Colon (tissue), 2 donors: ENCODE measurements at regions not wholly inside any gene's neighbourhood (a gene's known extent, or its start where the extent isn't known, plus 50 kb on each side); places are given as distances from the start of the nearest gene placed in this dataset.

Experiments used
- FAIRE-seq: peaks from 2 replicates; lab custom pipeline; 2012; peaks lifted over from hg19 to GRCh38; lab: Jason Lieb, UNC
- donor health status: control.
- donor health status: control.

DNA sequence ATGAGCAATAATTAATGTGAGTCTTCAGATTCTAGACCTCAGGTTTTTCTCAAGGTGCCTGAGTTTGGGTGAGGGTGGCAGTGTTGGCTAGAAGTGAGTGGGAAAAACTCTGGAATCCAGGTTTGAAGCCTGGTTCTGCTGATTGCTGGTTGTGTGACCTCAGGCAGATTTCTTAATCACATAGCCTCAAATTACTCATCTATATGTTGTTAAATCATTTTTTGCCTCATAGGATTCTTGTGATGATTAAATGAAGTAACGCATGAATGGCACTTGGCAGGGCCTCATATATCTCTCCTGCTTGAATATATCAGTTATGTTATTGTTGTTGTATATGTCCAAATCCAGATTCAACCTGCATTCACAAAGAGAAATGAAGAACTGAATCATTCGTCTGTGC is 60.5 kb downstream of the NR2F2 start:
- FAIRE-seq: no peak

DNA sequence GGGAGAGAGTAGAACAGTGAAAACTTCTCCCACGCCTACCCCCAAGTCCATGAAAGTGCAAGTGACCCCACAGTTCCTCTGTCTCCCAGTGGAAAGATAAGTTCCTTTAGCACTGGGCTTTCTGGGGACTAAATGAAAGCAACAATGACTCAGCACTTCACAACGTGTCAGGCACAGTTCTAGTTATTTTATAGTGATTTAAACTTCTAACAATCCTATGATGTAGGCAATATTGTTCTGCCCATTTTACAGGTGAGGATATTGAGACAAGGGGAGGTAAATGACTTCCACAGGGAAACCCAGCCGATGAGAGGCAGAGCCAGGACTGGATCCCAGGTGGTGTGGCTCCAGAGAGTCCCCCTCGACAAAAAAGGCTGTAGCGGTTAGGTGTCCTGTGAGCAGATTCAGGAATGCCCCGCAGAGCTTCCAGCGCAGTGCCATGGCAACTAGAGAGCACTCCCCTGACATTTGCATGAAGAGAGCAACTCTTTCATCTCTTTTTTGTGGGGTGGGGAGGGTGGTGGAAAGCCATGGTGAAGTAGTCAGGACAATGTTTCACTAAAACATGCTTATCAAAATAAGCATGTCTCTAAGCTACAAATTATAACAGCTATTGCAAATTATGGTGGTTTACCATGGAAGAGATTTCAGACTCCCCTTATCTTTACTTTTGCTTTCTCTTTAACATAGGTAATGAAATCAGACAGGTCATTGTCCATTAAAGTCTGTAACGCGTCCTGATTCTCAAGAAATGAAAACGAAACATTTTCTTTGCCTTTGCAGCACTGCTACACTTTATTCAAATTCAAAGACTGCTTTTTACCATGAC is 62.1 kb downstream of the NR2F2 start:
- FAIRE-seq: no peak

DNA sequence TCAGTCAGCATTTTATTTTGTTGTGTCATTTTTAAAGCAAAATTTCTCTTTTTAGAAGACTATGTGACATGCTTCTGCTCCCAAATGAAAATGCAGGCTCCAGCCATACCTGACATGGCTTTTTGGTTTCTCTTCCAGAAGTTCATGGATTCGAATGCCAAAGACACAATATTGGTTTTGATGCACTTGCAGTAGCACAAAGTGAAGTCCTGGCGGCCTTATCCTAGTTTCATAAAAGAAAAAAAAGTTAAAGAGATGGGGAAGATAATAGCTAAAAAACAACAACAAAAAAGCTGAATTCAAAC is 62.7 kb downstream of the NR2F2 start:
- FAIRE-seq: no peak

DNA sequence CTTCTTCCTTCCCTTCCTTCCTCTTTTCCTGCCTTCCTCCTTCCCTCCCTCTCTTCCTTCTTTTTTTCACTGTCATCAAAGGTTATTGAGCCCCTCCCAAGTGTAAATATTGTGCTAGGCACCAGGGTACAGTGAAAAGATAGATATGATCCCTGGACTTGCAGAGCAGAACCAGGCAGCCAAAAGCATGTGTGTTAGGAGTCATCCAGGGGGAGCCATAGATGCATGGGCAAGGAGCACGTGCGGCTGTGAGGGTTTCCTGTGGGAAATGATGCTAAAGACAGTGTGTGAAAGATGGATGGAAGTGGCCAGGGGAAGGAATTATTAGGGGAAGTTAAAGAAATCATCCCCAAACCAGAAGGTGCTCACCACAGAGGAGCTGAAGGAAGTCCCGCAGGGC is 65.2 kb downstream of the NR2F2 start:
- no peak for FAIRE-seq

DNA sequence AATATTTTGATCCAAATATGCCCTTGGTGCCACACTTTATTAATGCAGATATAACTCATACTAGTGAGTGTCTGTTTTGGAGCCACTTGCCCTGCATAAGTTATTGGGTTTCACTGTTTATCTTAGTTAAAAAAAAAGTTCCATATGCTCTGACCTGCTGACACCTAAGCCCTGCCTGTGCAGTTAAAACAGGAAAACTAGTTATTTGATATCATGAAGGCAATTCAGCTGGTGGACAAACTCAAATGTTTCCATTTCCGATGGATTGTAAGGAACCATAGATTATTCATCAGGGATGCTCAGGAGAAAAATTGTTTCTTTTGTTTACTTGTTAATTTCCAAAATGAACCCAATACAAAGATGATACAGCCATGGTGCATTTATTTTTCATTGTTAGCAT is 68.3 kb downstream of the NR2F2 start:
- FAIRE-seq: no peak

DNA sequence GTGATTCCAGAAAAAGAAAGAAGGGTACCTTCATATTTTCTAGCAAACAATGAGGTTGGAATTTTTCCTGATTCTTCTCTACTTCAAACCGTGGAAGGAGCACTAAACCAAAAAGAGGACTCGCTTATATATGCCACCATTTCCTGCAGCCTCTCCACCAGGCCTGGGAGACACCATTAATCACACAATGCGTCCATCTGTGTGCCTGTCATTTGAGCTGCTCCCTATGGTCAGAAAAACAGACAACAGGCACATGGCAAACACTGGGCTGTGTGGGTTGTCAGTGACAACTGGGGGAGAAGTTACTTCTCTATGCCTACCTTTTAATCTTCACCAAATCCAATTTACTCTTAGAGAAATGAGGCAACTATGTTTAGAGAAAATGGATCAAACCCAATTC is 71.9 kb downstream of the NR2F2 start:
- no peak for FAIRE-seq

DNA sequence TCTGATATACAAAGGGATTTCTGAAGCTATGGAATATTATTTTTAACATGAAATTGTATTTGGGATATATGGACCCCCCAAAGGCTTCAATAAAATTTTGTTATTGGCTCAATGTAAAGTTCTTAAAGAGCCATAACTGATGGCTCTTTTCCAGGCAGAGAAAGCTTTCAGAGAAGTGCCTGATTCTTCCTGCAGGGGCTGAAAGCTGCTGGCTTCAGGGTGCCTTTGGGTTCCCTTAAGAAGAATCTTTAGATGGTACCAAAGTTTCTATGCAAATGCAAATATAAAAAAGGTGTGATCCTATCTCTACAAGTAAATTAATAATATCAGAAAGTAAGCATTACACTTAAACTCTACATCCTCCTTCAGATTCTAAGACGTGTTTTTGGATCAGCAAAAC is 72.6 kb downstream of the NR2F2 start:
- FAIRE-seq: no peak

DNA sequence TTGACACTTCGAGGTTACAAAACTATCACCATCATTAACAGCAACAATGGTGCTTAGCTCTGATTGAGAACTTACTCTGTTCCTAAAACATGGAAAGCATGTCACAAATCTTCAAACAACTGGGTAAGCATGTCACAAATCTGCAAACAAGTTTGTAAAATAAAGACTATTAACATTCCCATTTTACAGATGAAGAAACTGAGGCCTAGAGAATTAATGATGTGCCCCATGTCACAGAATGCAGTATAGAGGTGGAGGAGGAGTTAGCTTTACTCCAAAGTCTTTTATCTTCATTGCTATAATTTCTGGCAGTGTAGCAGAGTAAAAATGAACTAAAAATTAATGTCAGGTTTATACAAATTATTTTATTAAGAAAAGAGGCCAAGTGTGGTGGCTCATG is 73.4 kb downstream of the NR2F2 start:
- no peak for FAIRE-seq

DNA sequence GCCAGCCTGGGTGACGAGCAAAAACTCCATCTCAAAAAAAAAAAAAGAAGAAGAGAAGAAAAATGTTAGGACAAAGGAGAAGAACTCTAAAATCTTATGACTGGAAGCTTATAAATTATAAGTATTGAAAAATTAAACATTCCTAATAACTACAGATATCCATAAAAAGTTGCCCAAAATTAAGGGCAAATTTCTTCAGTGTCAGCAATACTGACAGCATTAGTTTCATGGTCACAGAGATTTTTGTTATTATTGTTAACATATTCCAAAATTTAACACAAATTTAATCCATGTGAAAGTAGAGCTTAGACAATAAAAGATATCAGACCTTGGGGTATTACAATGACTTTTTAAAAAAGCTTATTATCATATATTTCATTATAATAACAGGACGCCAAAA is 74.1 kb downstream of the NR2F2 start:
- FAIRE-seq: no peak

DNA sequence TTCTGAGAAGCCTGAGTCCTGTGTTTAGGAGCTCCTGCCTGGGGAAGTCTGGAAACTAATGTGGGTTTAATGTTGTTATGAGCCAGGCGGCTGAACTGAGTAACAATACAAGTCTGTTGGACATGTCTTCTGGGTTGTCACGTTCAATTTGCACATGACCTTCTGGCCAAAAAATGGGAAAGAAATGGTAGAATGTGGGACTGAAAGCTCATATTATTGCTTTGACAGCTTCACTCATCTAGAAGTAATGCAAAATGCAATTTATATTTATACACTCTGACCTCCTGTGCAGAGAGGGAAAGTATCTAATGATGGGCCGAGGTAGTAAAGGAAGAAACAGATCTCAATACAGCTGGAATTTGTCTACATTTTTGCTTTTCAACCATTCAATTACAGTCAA is 75.8 kb downstream of the NR2F2 start:
- no peak for FAIRE-seq

DNA sequence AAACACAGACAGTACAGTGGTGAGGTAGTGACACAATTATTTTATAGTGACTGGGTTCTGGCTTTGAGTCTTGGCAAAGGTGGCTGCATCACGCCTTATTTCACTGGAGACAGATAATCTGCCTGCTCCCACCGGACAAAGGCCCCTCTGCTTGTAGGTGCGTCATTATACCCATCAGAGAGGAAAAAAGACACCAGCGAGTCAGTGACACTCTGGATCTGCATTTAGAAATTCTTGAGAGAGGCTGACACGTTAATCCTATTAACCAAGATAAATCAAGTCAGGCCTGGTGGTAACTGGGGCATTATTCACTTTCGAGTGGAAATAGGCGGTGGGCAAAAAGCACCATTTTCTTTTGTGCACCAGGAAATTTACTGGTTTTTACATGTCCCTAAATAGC is 76.2 kb downstream of the NR2F2 start:
- FAIRE-seq: no peak

DNA sequence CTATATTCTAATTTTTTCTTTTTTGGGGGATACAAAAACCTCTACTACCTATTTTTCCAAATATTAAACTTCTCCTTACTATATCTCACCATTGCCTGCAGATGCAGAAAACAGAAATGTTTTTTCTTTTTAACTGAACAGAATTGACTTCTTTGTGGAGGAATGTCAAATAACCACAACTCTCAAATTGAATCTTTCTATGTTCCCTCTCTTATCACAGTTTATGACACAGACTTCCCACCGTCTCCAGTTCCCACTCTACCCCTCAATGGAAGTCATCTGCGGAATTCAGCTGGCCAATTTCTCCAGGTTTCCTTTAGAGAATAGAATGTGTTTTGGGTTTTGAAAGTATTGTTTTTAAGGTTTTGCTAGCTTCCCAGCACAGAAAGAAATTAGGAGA is 77.0 kb downstream of the NR2F2 start:
- FAIRE-seq: no peak

DNA sequence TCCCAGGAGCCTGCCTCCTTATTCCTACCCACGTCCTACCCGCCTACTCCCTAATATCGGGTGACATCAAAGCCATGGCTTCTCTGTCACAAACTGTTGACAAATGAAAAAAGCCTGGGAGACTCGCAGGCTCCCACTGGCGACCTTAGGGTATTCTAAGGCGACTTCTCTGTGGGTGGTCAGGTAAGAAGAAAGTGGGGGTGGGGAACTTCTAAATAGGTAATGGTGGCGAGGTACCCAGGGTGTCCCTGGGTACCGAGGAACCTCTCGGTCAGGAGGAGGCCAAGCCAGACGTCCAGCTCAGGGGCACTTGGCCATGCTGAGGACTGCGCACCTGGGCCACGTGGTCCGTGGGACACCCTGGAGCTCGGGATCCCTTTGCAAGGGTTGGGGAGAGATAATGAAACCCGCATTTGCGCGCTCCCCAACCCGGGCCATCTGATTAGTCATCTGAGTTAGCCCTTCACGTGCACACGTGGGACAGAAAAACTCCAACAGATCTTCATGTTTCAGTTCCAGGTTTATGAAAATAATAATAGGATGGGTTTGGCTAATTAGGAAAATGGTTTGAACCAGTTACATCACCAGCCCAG is 78.2 kb downstream of the NR2F2 start:
- no peak for FAIRE-seq

DNA sequence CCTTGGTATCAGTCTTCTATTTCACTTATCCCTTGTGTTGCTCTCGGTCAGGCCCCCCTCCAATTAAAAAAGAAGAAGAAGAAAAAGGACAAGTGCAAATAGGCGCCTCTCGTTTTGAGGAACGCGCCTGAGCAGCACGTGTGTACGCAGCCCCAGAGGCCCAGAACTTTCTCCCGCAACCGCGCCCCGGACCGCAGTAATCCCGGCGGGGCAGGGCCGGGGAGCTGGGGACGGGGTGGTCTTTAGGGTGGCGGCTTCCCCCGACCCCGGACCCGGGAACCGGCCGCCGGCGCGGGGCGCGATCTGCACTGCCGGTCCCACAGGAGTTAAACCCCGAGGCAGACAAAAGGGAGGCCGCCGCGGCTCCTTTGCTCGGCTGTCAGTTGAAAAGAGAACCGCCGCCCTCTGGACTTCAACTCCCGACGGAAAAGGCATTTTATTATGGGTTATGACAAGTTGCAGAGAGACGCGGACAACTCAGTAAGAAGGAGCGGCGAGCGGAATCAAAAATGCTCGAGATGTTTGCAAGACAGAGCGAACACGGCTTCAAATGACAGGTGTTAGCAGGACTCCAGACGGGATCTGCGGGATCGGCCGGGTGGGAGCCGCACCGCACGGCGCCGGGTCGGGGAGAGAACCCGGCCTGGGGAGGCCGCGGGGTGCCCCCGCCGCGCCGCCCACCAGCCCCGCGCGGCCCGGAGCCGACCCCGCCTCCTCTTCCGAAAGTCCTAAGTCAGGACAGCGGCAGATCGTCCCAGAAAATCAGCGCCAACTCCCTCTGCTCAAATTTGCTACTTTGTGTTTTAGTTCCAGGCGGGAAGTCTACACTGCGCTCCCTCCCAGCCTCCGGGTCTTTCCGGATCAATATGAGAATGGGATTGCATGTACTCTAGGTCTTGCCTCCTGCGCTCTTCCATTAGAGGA is 79.0 kb downstream of the NR2F2 start:
- no peak for FAIRE-seq

DNA sequence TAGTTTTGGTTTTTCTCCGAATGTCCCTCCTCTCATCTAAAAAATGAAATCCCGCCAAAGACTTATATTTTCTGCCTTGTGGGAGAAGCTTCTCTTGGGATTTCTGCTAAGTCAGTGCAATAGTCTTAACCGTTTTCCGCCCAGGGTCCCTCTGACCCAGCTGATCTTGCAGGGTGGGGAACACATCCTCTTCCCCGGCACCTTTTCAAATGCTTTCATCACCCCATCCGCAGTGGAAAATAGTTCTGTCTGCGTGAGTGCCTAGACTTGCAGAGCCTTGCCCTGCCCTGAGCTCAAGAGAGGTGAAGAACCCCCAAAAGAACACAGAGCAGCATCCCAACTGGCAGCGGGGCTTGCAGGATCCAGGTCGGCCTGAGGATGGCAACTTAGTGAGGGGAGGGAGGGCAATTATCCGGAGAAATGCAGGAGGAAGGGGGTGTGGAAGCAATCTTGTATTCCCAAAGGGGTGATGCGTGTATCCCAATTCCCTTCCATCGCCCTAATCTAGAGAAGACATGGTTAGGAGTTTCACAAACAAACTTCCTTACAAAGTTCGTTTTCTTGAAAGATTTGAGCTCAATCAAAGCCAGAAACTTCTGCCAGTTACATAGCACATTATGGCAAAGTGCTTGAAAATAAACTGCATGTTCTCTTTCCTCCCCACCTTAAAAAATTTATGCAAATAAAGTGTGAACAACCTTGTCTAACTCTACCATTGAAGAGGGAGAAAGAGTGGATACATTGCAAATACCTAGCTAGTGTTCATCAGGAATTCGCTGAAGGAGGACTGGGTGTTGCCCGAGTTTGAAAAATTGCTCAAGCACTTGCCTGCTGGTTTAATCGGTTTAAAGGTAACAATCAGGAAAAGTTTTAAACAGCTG is 79.9 kb downstream of the NR2F2 start:
- no peak for FAIRE-seq

DNA sequence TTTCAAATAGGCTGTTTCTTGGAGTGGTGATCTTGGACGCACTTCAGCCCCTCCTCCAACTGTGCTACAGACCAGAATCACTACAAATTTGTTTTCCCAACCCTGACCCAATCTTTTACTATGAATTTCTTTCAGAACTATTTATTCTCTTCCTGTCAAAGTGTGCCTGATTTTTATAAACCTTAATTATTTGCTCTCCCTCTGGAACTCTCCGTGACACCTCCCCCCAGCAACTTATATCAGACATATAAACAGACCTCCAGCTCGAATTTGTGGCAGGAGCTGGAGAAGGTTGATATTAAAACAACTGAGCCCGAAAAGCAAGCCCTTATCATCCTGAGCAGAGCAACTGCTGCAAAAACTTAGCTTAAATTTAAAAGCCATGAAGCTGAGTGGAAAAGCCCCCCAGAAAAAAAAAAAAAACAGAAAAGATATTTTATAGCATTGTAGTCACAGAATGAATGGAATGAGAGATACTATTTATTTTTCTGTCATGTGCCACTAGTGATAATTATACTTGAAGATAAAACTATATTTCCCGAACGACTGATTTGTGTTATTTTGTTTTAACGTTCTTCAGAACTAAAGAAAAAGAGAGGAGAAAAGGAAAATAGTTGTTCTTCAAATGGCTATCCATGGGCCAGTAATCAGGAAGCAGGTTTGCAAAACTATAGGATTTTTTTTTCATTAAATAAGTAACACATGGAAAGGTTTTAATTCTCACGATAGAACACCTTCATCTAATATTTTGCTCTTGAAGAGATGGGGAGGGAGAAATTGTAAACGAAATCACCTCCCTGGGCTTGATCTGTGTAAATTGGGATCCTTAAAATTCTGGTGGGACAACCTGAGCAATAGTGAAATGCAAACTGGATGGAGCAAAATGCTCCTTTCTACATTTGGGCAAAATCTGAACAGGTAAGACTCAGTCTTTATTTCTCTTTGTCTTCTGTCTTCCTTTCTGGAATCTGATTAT is 80.8 kb downstream of the NR2F2 start:
- no peak for FAIRE-seq

DNA sequence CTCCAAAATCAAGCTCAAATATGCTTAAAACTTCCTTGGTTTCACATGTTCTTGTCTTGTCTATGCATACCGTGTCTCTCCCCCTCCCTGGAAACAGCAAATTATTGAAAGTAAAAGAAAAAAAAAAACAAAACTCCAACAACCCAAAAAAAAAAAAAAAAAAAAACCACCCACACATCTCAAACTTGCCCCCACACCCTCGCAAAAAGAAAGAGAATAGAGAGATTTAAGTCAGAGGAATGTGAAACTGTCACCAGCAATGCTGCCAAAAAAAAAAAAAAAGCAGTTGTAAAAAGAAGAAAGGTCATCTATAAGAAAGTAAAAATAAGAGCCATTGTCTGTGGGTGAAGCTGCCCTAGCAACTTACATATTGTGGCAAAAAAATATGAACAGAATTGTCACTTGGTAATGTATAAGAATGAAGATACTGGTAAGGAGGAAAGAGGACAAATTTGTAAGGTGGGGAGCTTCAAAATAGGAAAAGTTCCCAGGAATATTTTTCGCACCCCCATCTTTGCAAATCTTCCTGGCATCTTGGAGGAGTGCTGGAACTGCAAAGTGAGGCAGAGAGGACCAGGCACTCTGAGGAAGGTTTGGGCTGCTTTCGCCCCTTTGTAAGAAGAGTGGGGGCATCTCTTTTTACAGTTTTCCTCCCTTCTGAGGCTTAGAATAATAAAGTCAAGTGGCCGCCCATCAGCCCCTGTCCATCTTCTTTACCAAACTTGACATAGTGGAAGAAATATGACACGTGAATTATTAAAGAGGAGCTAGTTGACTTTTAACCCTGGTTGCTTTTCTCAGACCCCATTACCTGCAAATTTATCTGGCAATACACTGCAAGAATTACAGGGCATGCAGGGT is 81.8 kb downstream of the NR2F2 start:
- no peak for FAIRE-seq

DNA sequence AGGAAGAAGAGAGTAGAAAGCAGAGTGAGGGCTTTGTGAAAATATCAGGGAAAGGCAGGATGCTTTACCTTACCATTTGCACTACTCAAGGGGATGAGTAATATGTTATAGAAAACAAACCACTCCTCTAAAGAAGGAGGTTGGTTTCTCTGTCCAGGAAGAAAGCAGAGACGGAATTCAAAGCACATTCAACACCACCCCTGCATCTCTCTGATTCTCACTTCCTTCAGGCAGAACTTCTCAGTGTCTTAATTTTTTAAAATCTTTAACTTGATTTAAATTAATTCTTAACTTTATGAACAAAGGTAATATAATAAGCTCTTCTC is 82.4 kb downstream of the NR2F2 start:
- no peak for FAIRE-seq

DNA sequence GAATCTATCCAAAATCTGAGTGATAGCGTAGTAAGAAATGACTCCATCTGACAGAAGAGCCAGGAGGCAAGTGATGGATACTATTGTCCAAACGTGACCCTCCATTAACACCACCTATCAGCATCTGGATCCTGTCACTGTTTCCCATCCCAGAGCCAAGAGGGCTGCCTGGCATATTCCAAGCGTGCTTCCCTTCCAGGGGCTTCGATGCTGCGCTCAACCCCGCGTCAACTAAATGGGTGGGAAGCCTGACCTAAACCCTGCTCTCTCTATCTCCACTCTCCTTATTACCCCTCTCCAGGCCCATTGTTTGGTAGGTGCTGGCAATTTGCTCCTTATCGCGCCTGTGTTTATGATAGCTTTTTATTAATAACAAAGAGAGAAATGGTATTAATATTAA is 83.2 kb downstream of the NR2F2 start:
- no peak for FAIRE-seq

DNA sequence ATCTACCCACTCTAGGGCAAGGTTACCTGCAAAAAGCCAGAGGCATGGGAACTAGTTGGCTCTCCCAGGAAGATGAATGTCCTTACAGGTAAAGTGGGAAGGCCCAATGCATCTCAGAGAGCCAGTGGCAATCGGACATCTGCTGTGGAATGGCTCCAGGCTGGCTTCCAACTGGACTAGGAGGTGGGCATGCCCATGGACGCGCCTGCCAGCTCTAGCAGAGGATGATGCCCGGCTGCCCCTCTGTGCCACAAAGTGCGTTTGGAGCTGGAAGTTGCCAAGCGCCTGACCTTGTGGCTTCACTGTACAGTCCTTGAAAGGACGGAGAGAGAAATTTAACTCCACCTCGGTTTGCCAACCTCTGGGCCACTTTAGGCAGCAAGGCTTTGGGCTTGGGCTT is 84.4 kb downstream of the NR2F2 start:
- no peak for FAIRE-seq
